Loucy (cell line): ENCODE measurements at regions not wholly inside any gene's neighbourhood (a gene's known extent, or its start where the extent isn't known, plus 50 kb on each side); places are given as distances from the start of the nearest gene placed in this dataset.

Experiments used
- CTCF ChIP-seq: fragments of 200-600 bp; sonication (generic); conservative IDR thresholded peaks from 2 replicates; pipeline ENCODE4 v1.5.1; 2014; ENCODE audit warnings: mild to moderate bottlenecking, antibody characterized with exemption, low read length
- EZH2phosphoT487 ChIP-seq: fragments of 200-600 bp; IDR thresholded peaks from 2 replicates; pipeline ENCODE4 v1.6.1; 2018; ENCODE audit warnings: antibody characterized with exemption, mild to moderate bottlenecking, moderate library complexity, borderline replicate concordance

- TF ChIP-seq CTCF = no peak
- TF ChIP-seq EZH2phosphoT487 = no peak
Observed at GRCh38 chr1:192441492-192441891, 124.7 kb downstream of the RGS21 start.
